GM12801 (cell line): ENCODE measurements at regions not wholly inside any gene's neighbourhood (a gene's known extent, or its start where the extent isn't known, plus 50 kb on each side); places are given as distances from the start of the nearest gene placed in this dataset.

Source experiments
- TF ChIP-seq, protein P1 (sequence below): IDR thresholded peaks from one replicate; pipeline ENCODE4 v1.5.1; 2011; ENCODE audit warnings: control low read depth; ENCODE audit not compliant: insufficient read length; ENCODE audit errors: extremely low read depth

DNA sequence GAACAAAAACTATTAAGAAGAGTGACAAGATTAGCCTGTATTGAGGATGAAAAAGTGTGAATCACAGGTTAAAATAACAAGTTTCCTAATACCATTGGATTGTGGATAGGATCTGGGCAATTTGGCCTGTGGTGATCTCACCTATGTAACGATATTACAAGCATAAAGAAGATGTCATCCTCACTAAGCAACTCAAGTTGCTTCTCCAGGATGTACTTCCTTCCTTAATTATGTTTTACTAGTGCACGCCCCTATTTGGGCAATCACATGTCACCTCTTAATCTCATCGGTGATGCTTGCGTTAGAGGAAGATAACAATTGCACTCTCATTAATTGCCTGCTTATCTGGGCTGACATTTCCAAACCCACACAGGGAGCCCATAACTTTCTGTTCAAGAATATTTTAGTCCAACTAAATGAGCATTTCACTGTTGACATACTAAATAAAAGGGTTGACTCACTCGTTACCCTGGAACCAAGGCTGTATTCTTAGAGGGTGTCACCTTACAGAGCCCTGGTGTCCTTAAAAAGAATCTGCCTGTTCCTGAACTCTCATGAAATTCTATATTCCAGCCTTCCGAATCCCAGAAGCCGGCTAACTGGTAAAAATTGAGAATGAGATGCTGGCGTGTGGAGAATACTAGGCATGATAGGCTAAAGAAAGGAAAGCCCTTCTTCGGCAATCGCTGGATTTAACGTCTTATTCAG lies 88.2 kb upstream of the ATXN1 start:
- TF ChIP-seq, protein P1, sequence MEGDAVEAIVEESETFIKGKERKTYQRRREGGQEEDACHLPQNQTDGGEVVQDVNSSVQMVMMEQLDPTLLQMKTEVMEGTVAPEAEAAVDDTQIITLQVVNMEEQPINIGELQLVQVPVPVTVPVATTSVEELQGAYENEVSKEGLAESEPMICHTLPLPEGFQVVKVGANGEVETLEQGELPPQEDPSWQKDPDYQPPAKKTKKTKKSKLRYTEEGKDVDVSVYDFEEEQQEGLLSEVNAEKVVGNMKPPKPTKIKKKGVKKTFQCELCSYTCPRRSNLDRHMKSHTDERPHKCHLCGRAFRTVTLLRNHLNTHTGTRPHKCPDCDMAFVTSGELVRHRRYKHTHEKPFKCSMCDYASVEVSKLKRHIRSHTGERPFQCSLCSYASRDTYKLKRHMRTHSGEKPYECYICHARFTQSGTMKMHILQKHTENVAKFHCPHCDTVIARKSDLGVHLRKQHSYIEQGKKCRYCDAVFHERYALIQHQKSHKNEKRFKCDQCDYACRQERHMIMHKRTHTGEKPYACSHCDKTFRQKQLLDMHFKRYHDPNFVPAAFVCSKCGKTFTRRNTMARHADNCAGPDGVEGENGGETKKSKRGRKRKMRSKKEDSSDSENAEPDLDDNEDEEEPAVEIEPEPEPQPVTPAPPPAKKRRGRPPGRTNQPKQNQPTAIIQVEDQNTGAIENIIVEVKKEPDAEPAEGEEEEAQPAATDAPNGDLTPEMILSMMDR: no peak

- TF ChIP-seq, protein P1: no peak
Measured at GRCh38 chr6:16846399-16846778, 85.1 kb upstream of the ATXN1 start.

DNA sequence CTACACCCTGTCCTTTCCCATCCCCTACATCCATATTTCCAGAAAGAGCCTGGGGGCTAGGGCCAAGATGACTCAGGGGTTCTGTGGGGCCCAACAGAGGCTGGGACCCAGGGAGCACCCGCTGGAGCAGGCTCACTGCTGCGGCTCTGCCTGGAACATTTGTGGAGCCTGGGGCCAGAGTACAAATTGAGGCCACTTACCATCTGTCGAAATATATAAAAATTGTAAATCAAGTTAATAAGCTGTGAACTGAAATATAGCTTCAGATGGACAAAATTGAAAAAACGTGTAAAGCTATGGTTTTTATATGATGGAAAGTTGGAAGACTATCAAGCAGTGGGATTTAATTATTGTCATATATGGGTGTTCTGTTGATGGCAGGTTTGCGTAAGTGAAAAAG lies 82.9 kb upstream of the ATXN1 start:
- TF ChIP-seq, protein P1: no peak

DNA sequence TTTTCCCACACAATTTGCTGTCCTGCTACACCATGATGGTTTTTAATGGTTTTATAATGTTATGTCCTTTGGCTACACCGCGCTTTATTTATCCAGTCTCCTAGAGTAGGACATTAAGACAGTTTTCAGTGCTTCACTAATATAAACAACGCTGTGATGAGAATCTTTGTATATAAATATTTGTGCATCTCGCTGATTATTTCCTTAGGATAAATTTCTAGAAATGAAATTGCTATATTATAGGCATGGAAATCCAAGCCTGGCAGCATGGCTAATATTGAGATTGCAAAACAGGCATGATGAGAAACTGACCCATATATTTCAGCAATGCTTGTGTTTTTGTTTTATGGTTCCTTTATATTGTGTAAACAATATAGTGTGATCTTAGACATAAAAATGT lies 81.4 kb upstream of the ATXN1 start:
- TF ChIP-seq, protein P1: no peak

- TF ChIP-seq, protein P1: no peak
Measured at GRCh38 chr6:16841241-16841640, 80.0 kb upstream of the ATXN1 start.

DNA sequence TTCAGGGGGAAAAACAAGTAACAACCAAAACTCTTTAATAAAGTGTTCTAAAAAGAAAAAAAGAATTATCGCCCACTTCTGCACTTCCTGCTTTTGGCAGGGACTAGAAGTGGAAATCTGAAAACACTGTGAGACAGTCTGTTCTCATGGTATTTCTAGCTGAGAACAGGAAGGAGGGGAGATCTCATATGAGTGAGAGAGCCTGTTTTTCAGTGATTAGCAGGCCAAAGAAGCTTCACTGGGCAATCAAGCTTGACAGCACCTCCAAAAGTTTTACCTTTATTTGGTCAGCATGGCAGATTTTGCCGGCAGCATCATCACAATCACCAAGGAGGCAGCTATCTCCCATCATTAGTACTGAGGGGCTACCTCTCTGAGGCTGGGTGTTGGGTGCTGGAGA lies 79.5 kb upstream of the ATXN1 start:
- TF ChIP-seq, protein P1: no peak

GRCh38 chr6:16840291-16840690 lies 79.0 kb upstream of the ATXN1 start:
- TF ChIP-seq, protein P1: no peak

DNA sequence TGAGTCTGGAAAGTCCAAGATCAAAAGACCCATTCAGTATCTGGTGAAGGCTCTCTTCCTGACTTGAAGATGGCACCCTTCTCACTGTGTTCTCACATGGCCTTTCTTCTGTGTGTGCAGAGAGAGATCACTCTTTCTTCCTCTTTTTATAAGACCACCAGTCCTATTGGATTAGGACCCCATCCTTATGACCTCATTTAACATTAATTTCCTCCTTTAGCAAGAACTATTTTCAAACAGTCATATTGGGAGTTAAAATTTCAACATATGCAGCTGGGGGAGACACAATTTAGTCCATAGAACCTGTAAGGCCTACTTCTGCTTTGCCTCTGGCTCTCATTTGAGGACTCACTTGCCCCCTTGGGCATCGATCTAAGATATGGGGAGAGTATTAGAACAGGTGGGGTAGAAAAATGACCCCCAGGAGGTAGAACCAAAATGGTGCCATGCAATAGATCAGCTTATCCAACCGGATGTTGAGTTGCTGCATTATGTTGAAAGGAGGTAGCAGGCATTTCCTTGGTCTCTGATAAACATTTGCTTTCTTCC lies 78.4 kb upstream of the ATXN1 start:
- TF ChIP-seq, protein P1: no peak
